MM.1S (cell line): ENCODE measurements at regions not wholly inside any gene's neighbourhood (a gene's known extent, or its start where the extent isn't known, plus 50 kb on each side); places are given as distances from the start of the nearest gene placed in this dataset.

ENCODE experiments used
- CTCF ChIP-seq: fragments of 300-600 bp; sonication (generic); IDR thresholded peaks from 2 replicates; pipeline ENCODE4 v1.5.1; 2016; ENCODE audit warnings: antibody characterized with exemption, low read length, mixed read lengths
- EZH2 ChIP-seq: fragments of 300-600 bp; sonication (generic); optimal IDR thresholded peaks from 2 replicates; pipeline ENCODE3; 2017; ENCODE audit warnings: low read depth, mild to moderate bottlenecking, antibody characterized with exemption, low read length, mixed read lengths

GRCh38 chr4:28313729-28314713 is 1453.4 kb downstream of the STIM2 start:
- TF ChIP-seq CTCF (no peak), EZH2 (no peak)
